Suprapubic skin (tissue), 4 donors: ENCODE measurements at regions not wholly inside any gene's neighbourhood (a gene's known extent, or its start where the extent isn't known, plus 50 kb on each side); places are given as distances from the start of the nearest gene placed in this dataset.

ENCODE experiments used
- DNase-seq, 2 donors: peaks; one replicate each; pipeline ENCODE4 v3.0.0-alpha.2; 2019; ENCODE audit warnings: low spot score in 2 of 2
- H3K27ac ChIP-seq: fragments of 200-600 bp; sonication (generic); one replicate; pipeline ENCODE4 v1.5.1; 2019
- H3K27me3 ChIP-seq: fragments of 200-600 bp; sonication (generic); one replicate; pipeline ENCODE4 v1.5.1; 2019
- H3K36me3 ChIP-seq: fragments of 200-600 bp; sonication (generic); one replicate; pipeline ENCODE4 v1.5.1; 2019
- H3K4me1 ChIP-seq: fragments of 200-600 bp; sonication (generic); one replicate; pipeline ENCODE4 v1.5.1; 2019
- H3K4me3 ChIP-seq: fragments of 200-600 bp; sonication (generic); one replicate; pipeline ENCODE4 v1.5.1; 2019; ENCODE audit warnings: mild to moderate bottlenecking
- H3K9me3 ChIP-seq: fragments of 200-600 bp; sonication (generic); one replicate; pipeline ENCODE4 v1.5.1; 2019
- CTCF ChIP-seq, 2 donors: fragments of 200-600 bp in 1 of 2; fragments of 450-650 bp in 1 of 2; sonication (generic) in 1 of 2; IDR thresholded peaks; one replicate each; pipeline ENCODE4 v1.5.1; 2016 to 2019; ENCODE audit warnings: antibody characterized with exemption in 2 of 2, mild to moderate bottlenecking in 1 of 2, moderate library complexity in 1 of 2
- EP300 ChIP-seq: sonication (generic); formaldehyde crosslinking; IDR thresholded peaks from one replicate; pipeline ENCODE4 v1.6.1; 2017; ENCODE audit warnings: antibody characterized with exemption
- POLR2A ChIP-seq, 2 donors: fragments of 450-650 bp; IDR thresholded peaks; one replicate each; pipeline ENCODE4 v1.6.1; 2017; ENCODE audit warnings: antibody characterized with exemption in 2 of 2, mild to moderate bottlenecking in 2 of 2, moderate library complexity in 2 of 2
- POLR2AphosphoS5 ChIP-seq, 3 donors: sonication (generic); formaldehyde crosslinking; IDR thresholded peaks; one replicate each; pipeline ENCODE4 v1.6.1; 2017; ENCODE audit warnings: antibody characterized with exemption in 3 of 3
- WGBS: methylation state at CpG from one replicate; pipeline ENCODE4 v1.1.5; 2018; 5-methylcytosine and 5-hydroxymethylcytosine counted together

GRCh38 chr21:25366116-25366515 is 241.2 kb downstream of the MRPL39 start:
- no peak for DNase-seq
- Histone ChIP-seq H3K27ac (no peak overlapping the region), H3K36me3 (no peaks in the 10 kb centered on the region), H3K4me3 (no peak overlapping the region), H3K4me1 (no peaks in the 10 kb centered on the region), H3K27me3 (no peaks in the 10 kb centered on the region), H3K9me3 (no peaks in the 10 kb centered on the region)
- no peak for TF ChIP-seq POLR2A (IDR thresholded peaks at IDR 0.05)
- no peak for TF ChIP-seq CTCF (IDR thresholded peaks at IDR 0.05)
- no peak for TF ChIP-seq POLR2AphosphoS5 (IDR thresholded peaks at IDR 0.05)
- TF ChIP-seq EP300: no peak
- 26% methylated on average over 1 of the region's 1 CpG for WGBS

- H3K27ac ChIP-seq: no peak overlapping the region
- H3K4me3 ChIP-seq: no peak overlapping the region
- 85% methylated on average over 15 of the region's 15 CpGs for WGBS
- TF ChIP-seq POLR2A (IDR thresholded peaks at IDR 0.05) (no peak), CTCF (IDR thresholded peaks at IDR 0.05) (no peak), EP300 (no peak), POLR2AphosphoS5 (IDR thresholded peaks at IDR 0.05) (no peak)
- H3K36me3 ChIP-seq: no peaks in the 10 kb centered on the region
- no peaks in the 10 kb centered on the region for H3K4me1 ChIP-seq
- no peak for DNase-seq
- H3K9me3 ChIP-seq: no peaks in the 10 kb centered on the region
- no peaks in the 10 kb centered on the region for H3K27me3 ChIP-seq
Measured at GRCh38 chr21:25362375-25363267, 244.7 kb downstream of the MRPL39 start.

- Histone ChIP-seq H3K4me3 (no peak overlapping the region), H3K27ac (no peak overlapping the region), H3K9me3 (no peaks in the 10 kb centered on the region), H3K36me3 (no peaks in the 10 kb centered on the region), H3K4me1 (no peaks in the 10 kb centered on the region), H3K27me3 (no peaks in the 10 kb centered on the region)
- TF ChIP-seq CTCF (IDR thresholded peaks at IDR 0.05) (no peak), POLR2AphosphoS5 (IDR thresholded peaks at IDR 0.05) (no peak), EP300 (no peak), POLR2A (IDR thresholded peaks at IDR 0.05) (no peak)
- DNase-seq: no peak
- 94% methylated on average over 23 of the region's 28 CpGs for WGBS
Measured at GRCh38 chr21:25361765-25362164, 245.5 kb downstream of the MRPL39 start.

- Histone ChIP-seq H3K4me3 (no peak overlapping the region), H3K27ac (no peak overlapping the region), H3K27me3 (no peaks in the 10 kb centered on the region), H3K36me3 (no peaks in the 10 kb centered on the region), H3K9me3 (no peaks in the 10 kb centered on the region), H3K4me1 (no peaks in the 10 kb centered on the region)
- DNase-seq: no peak
- 27% methylated on average over 1 of the region's 1 CpG for WGBS
- TF ChIP-seq POLR2A (IDR thresholded peaks at IDR 0.05): no peak
- no peak for TF ChIP-seq EP300
- TF ChIP-seq CTCF (IDR thresholded peaks at IDR 0.05): no peak
Measured at GRCh38 chr21:25361097-25361496, 246.2 kb downstream of the MRPL39 start.

- Histone ChIP-seq H3K27ac (no peak overlapping the region), H3K27me3 (no peaks in the 10 kb centered on the region), H3K9me3 (no peaks in the 10 kb centered on the region), H3K36me3 (no peaks in the 10 kb centered on the region), H3K4me1 (no peaks in the 10 kb centered on the region), H3K4me3 (no peak overlapping the region)
- DNase-seq: no peak
- WGBS: 84% methylated on average over 2 of the region's 2 CpGs
- TF ChIP-seq POLR2AphosphoS5 (IDR thresholded peaks at IDR 0.05) (no peak), EP300 (no peak), CTCF (IDR thresholded peaks at IDR 0.05) (no peak), POLR2A (IDR thresholded peaks at IDR 0.05) (no peak)
Measured at GRCh38 chr21:25360593-25360992, 246.7 kb downstream of the MRPL39 start.
